ENCODE measurements at regions not wholly inside any gene's neighbourhood (a gene's known extent, or its start where the extent isn't known, plus 50 kb on each side); places are given as distances from the start of the nearest gene placed in this dataset.

GRCh38 chr14:53354336-53354735, 201.2 kb upstream of the DDHD1 start:
- CTCF ChIA-PET, result interaction anchor here (1.1 to 1.3 kb wide), 3 partner anchors 9 to 1081 kb away, joined by 3 to 4 read pairs (median 3); no protein-coding TSS in a partner anchor
- no peak for TF ChIP-seq CTCF (IDR thresholded peaks at IDR 0.05; ENCODE audit: control extremely low read depth, extremely low read depth, low read depth, missing control alignments)
- no peak for DNase-seq (ENCODE audit: extremely low spot score)
- POLR2A ChIA-PET, result no interaction called here

- POLR2A ChIA-PET, result no interaction called here
- CTCF ChIA-PET, result no interaction called here
- TF ChIP-seq CTCF (IDR thresholded peaks at IDR 0.05; ENCODE audit: control extremely low read depth, extremely low read depth, low read depth, missing control alignments), result no peak
- no peak for DNase-seq (ENCODE audit: extremely low spot score)
Measured at GRCh38 chr14:53350866-53351265, 197.7 kb upstream of the DDHD1 start.

DNA sequence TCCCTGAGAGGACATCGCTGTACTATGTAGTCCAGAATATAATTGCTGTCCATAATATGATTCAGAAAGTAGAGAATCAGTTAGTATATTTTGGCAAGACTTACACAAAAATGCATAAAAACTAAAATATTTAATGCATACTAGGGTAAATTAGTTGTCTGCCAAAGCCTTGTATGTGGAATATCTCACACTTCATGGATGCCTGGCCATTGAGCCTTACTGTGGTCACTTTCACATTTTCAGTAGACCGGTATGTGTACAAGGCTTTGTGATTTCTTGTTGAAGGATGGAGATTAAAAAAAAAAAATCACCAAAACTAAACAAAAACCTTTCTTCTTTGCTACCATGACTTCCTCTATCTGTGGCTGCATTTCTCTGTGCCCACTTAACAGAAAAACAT, 197.3 kb upstream of the DDHD1 start:
- ChIA-PET CTCF (no interaction called here), POLR2A (no interaction called here)
- TF ChIP-seq CTCF (IDR thresholded peaks at IDR 0.05; ENCODE audit: control extremely low read depth, extremely low read depth, low read depth, missing control alignments), result no peak
- DNase-seq (ENCODE audit: extremely low spot score), result no peak

DNA sequence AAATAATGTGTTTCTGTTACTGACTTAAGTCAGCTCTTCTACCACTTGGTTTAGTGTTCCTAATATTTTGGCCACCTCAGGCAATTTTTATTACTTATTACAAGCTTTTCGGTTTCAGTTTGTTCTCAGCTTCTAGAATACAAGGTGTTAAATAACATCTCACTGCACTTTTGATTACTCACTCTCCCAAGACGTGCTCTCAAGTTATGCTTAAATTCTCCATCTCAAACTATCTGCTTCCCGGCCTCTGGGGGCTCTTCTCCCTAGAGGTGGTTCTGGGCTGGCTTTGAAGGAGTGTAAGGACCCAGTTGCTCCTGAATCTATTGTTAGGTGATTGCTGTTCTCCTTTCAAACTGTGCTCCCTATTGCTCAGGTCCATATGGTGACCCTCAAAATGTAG, 193.9 kb upstream of the DDHD1 start:
- no peak for TF ChIP-seq CTCF (IDR thresholded peaks at IDR 0.05; ENCODE audit: control extremely low read depth, extremely low read depth, low read depth, missing control alignments)
- CTCF ChIA-PET, result interaction anchor here (1.3 to 2.4 kb wide), 3 partner anchors 9 to 40 kb away, joined by 3 to 11 read pairs (median 6); no protein-coding TSS in a partner anchor
- no peak for DNase-seq (ENCODE audit: extremely low spot score)
- POLR2A ChIA-PET, result no interaction called here

DNA sequence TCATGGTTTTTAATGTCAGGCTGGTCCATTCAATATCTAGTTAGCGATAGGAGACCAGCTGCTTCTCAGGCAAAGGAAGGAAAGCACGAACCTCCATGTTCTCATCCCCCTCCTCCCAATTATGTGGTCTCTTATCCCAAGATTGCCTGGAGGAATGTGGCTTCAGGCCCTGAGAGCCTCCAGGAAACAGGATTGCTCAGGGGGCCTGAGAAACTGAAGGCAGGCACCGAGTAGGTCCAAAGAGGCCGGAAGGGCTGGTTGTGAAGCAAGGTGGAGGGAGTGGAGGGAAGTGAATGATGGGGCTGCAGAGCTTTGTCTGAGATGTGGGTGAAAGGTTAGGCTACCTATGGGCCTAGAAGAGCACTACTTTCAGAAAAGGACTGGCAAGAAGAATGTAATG, 188.2 kb upstream of the DDHD1 start:
- ChIA-PET POLR2A (no interaction called here), CTCF (interaction anchor here (1.7 kb wide), 1 partner anchor 16 kb away, joined by 7 read pairs; no protein-coding TSS in a partner anchor)
- no peak for DNase-seq (ENCODE audit: extremely low spot score)
- TF ChIP-seq CTCF (IDR thresholded peaks at IDR 0.05; ENCODE audit: control extremely low read depth, extremely low read depth, low read depth, missing control alignments), result no peak

GRCh38 chr14:53338192-53338591, 185.1 kb upstream of the DDHD1 start:
- TF ChIP-seq CTCF (IDR thresholded peaks at IDR 0.05; ENCODE audit: control extremely low read depth, extremely low read depth, low read depth, missing control alignments), result no peak
- POLR2A ChIA-PET, result no interaction called here
- no peak for DNase-seq (ENCODE audit: extremely low spot score)
- CTCF ChIA-PET, result interaction anchor here (0.7 to 3.1 kb wide), 4 partner anchors 10 to 33 kb away, joined by 3 to 12 read pairs (median 6); no protein-coding TSS in a partner anchor

- POLR2A ChIA-PET, result no interaction called here
- no peak for TF ChIP-seq CTCF (IDR thresholded peaks at IDR 0.05; ENCODE audit: control extremely low read depth, extremely low read depth, low read depth, missing control alignments)
- CTCF ChIA-PET, result interaction anchor here (0.9 to 3.1 kb wide), 6 partner anchors 8 to 34 kb away, joined by 3 to 12 read pairs (median 3); no protein-coding TSS in a partner anchor
- DNase-seq (ENCODE audit: extremely low spot score), result no peak
Measured at GRCh38 chr14:53336729-53337128, 183.6 kb upstream of the DDHD1 start.

Measured in GM10248 (cell line).